GM18511 (cell line): ENCODE measurements at regions not wholly inside any gene's neighbourhood (a gene's known extent, or its start where the extent isn't known, plus 50 kb on each side); places are given as distances from the start of the nearest gene placed in this dataset.
"Not testable (repeated sequence)": the region's sequence is repeated elsewhere in the genome, so short reads cannot be mapped to it uniquely, and the experiment has no call there.

Experiments used
- ATAC-seq: cut with Tn5 transposase; IDR thresholded peaks from one replicate; pipeline ENCODE4 v1.9.1; 2021; ENCODE audit warnings: mild to moderate bottlenecking, moderate library complexity; ENCODE audit not compliant: unreplicated experiment

GRCh38 chr3:33956206-33956605 lies 157.8 kb downstream of the PDCD6IP start:
- no peak for ATAC-seq

- no peak for ATAC-seq
Observed at GRCh38 chr3:33956776-33957175, 158.3 kb downstream of the PDCD6IP start.

- no peak for ATAC-seq
Observed at GRCh38 chr3:33957176-33957575, 158.7 kb downstream of the PDCD6IP start.

- no peak for ATAC-seq
Observed at GRCh38 chr3:33958661-33959060, 160.2 kb downstream of the PDCD6IP start.

GRCh38 chr3:33962396-33962795 lies 164.0 kb downstream of the PDCD6IP start:
- no peak for ATAC-seq

- not testable (repeated sequence) for ATAC-seq
Observed at GRCh38 chr3:33970180-33970579, 171.8 kb downstream of the PDCD6IP start.

GRCh38 chr3:33971055-33971454 lies 172.6 kb downstream of the PDCD6IP start:
- ATAC-seq = no peak

GRCh38 chr3:33975463-33975862 lies 177.0 kb downstream of the PDCD6IP start:
- ATAC-seq = no peak

- no peak for ATAC-seq
Observed at GRCh38 chr3:33977227-33977626, 178.8 kb downstream of the PDCD6IP start.

- no peak for ATAC-seq
Observed at GRCh38 chr3:33980252-33980651, 181.8 kb downstream of the PDCD6IP start.

- ATAC-seq = no peak
Observed at GRCh38 chr3:33982269-33982798, 183.9 kb downstream of the PDCD6IP start.

- not testable (repeated sequence) for ATAC-seq
Observed at GRCh38 chr3:33982949-33983348, 184.5 kb downstream of the PDCD6IP start.

GRCh38 chr3:33989229-33989628 lies 190.8 kb downstream of the PDCD6IP start:
- no peak for ATAC-seq

- no peak for ATAC-seq
Observed at GRCh38 chr3:33991673-33992072, 193.2 kb downstream of the PDCD6IP start.

GRCh38 chr3:33993631-33994030 lies 195.2 kb downstream of the PDCD6IP start:
- no peak for ATAC-seq

GRCh38 chr3:33994568-33994967 lies 196.1 kb downstream of the PDCD6IP start:
- no peak for ATAC-seq

- no peak for ATAC-seq
Observed at GRCh38 chr3:34000301-34000700, 201.9 kb downstream of the PDCD6IP start.

GRCh38 chr3:34001022-34001421 lies 202.6 kb downstream of the PDCD6IP start:
- ATAC-seq = no peak

GRCh38 chr3:34001990-34002389 lies 203.6 kb downstream of the PDCD6IP start:
- no peak for ATAC-seq

- no peak for ATAC-seq
Observed at GRCh38 chr3:34002569-34003100, 204.2 kb downstream of the PDCD6IP start.

- ATAC-seq = no peak
Observed at GRCh38 chr3:34005886-34006285, 207.5 kb downstream of the PDCD6IP start.

GRCh38 chr3:34008191-34008590 lies 209.8 kb downstream of the PDCD6IP start:
- ATAC-seq = peak; percentile 59
